SU-DHL-6 (cell line): ENCODE measurements at regions not wholly inside any gene's neighbourhood (a gene's known extent, or its start where the extent isn't known, plus 50 kb on each side); places are given as distances from the start of the nearest gene placed in this dataset.

Source experiments
- EZH2phosphoT487 ChIP-seq: fragments of 200-600 bp; sonication (generic), shearing (Covaris generic); conservative IDR thresholded peaks from 2 replicates; pipeline ENCODE4 v1.6.1; 2018; ENCODE audit warnings: mild to moderate bottlenecking, antibody characterized with exemption, low read length, moderate library complexity, mixed read lengths
- TF ChIP-seq, protein P1 (sequence below): fragments of 200-600 bp; sonication (generic); IDR thresholded peaks from one replicate; pipeline ENCODE4 v1.5.1; 2017; ENCODE audit warnings: antibody characterized with exemption, mild to moderate bottlenecking, low read length, moderate library complexity; ENCODE audit not compliant: insufficient read depth, poor library complexity, severe bottlenecking

DNA sequence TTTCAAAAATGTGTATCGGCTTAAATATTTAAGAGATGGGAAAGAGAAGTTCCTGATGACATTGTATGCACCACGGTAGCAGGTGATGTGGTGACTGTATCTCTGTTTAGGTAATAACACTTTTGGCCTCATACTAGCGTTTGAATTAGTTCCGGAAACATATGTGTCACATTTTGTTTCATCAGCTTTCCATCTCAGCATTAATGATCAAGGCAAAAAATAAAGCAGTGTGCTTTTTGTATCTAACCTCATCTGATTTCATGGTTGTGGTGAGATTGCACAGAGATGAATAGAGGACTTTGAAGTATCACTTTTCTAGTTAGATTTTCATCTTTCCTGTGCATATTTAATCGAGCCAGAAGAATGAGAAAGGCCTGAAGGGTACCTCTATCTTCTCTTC, 206.4 kb upstream of the SPRY1 start:
- TF ChIP-seq, protein P1, sequence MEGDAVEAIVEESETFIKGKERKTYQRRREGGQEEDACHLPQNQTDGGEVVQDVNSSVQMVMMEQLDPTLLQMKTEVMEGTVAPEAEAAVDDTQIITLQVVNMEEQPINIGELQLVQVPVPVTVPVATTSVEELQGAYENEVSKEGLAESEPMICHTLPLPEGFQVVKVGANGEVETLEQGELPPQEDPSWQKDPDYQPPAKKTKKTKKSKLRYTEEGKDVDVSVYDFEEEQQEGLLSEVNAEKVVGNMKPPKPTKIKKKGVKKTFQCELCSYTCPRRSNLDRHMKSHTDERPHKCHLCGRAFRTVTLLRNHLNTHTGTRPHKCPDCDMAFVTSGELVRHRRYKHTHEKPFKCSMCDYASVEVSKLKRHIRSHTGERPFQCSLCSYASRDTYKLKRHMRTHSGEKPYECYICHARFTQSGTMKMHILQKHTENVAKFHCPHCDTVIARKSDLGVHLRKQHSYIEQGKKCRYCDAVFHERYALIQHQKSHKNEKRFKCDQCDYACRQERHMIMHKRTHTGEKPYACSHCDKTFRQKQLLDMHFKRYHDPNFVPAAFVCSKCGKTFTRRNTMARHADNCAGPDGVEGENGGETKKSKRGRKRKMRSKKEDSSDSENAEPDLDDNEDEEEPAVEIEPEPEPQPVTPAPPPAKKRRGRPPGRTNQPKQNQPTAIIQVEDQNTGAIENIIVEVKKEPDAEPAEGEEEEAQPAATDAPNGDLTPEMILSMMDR, result no peak
- no peak for TF ChIP-seq EZH2phosphoT487
